ENCODE measurements at regions not wholly inside any gene's neighbourhood (a gene's known extent, or its start where the extent isn't known, plus 50 kb on each side); places are given as distances from the start of the nearest gene placed in this dataset.

GRCh38 chr5:124237206-124237695, 509.2 kb downstream of the ZNF608 start:
- no peak for TF ChIP-seq POLR2AphosphoS5 (IDR thresholded peaks at IDR 0.05; ENCODE audit: low read depth, low read length)
- no peak for TF ChIP-seq SIN3A (IDR thresholded peaks at IDR 0.05; ENCODE audit: borderline replicate concordance, insufficient read depth, low read length)
- no peak for TF ChIP-seq REST (IDR thresholded peaks at IDR 0.05; ENCODE audit: insufficient read depth in 1 of 2, low read depth in 2 of 2, low read length in 2 of 2)
- no peak for TF ChIP-seq FOXP2 (optimal IDR thresholded peaks at IDR 0.05; ENCODE audit: borderline replicate concordance, extremely low read depth, extremely low read length, insufficient read depth)
- no peak for TF ChIP-seq TAF1 (IDR thresholded peaks at IDR 0.05; ENCODE audit: borderline replicate concordance, insufficient read depth, low read length)

GRCh38 chr5:124236361-124237205, 509.9 kb downstream of the ZNF608 start:
- TF ChIP-seq TAF1 (IDR thresholded peaks at IDR 0.05; ENCODE audit: borderline replicate concordance, insufficient read depth, low read length) (no peak), SIN3A (IDR thresholded peaks at IDR 0.05; ENCODE audit: borderline replicate concordance, insufficient read depth, low read length) (no peak), FOXP2 (optimal IDR thresholded peaks at IDR 0.05; ENCODE audit: borderline replicate concordance, extremely low read depth, extremely low read length, insufficient read depth) (no peak), POLR2AphosphoS5 (IDR thresholded peaks at IDR 0.05; ENCODE audit: low read depth, low read length) (no peak), REST (IDR thresholded peaks at IDR 0.05; ENCODE audit: insufficient read depth in 1 of 2, low read depth in 2 of 2, low read length in 2 of 2) (no peak)

GRCh38 chr5:124235576-124235975, 510.9 kb downstream of the ZNF608 start:
- no peak for TF ChIP-seq POLR2AphosphoS5 (IDR thresholded peaks at IDR 0.05; ENCODE audit: low read depth, low read length)
- TF ChIP-seq TAF1 (IDR thresholded peaks at IDR 0.05; ENCODE audit: borderline replicate concordance, insufficient read depth, low read length), result no peak
- no peak for TF ChIP-seq FOXP2 (optimal IDR thresholded peaks at IDR 0.05; ENCODE audit: borderline replicate concordance, extremely low read depth, extremely low read length, insufficient read depth)
- no peak for TF ChIP-seq REST (IDR thresholded peaks at IDR 0.05; ENCODE audit: insufficient read depth in 1 of 2, low read depth in 2 of 2, low read length in 2 of 2)
- no peak for TF ChIP-seq SIN3A (IDR thresholded peaks at IDR 0.05; ENCODE audit: borderline replicate concordance, insufficient read depth, low read length)

- TF ChIP-seq POLR2AphosphoS5 (IDR thresholded peaks at IDR 0.05; ENCODE audit: low read depth, low read length) (no peak), FOXP2 (optimal IDR thresholded peaks at IDR 0.05; ENCODE audit: borderline replicate concordance, extremely low read depth, extremely low read length, insufficient read depth) (no peak), TAF1 (IDR thresholded peaks at IDR 0.05; ENCODE audit: borderline replicate concordance, insufficient read depth, low read length) (no peak), SIN3A (IDR thresholded peaks at IDR 0.05; ENCODE audit: borderline replicate concordance, insufficient read depth, low read length) (no peak), REST (IDR thresholded peaks at IDR 0.05; ENCODE audit: insufficient read depth in 1 of 2, low read depth in 2 of 2, low read length in 2 of 2) (no peak)
Measured at GRCh38 chr5:124234770-124235562, 511.5 kb downstream of the ZNF608 start.
